PC-9 (cell line): ENCODE measurements at regions not wholly inside any gene's neighbourhood (a gene's known extent, or its start where the extent isn't known, plus 50 kb on each side); places are given as distances from the start of the nearest gene placed in this dataset.
A peak's percentile ranks its signal among the peaks of the same experiment; 100 is the strongest.

ENCODE experiments used
- BruUV-seq: library from RNA; stranded (reverse); fragments of 400-500 nt; replicated peaks from 2 replicates; lab custom pipeline; 2021; lab: Mats Ljungman, UMichigan
- CTCF ChIA-PET: fragments of 300-600 bp; sonication (Branson Sonifier 250); formaldehyde crosslinking; loops from one replicate; lab custom pipeline; 2022; ENCODE audit warnings: antibody characterized with exemption; lab: Charles Lee
- POLR2A ChIA-PET: fragments of 300-600 bp; sonication (Branson Sonifier 250); formaldehyde crosslinking; loops from one replicate; lab custom pipeline; 2022; ENCODE audit warnings: antibody characterized with exemption; ENCODE audit not compliant: unreplicated experiment; lab: Charles Lee
- DNase-seq, 2 experiments: peaks; one replicate each; pipeline versions ENCODE4 v3.0.0 to v3.0.0-alpha.2; 2015 to 2022; ENCODE audit warnings: mixed read lengths in 1 of 2
- H2AFZ ChIP-seq: fragments of 200-600 bp; sonication (generic); 2 replicates; pipeline ENCODE4 v1.8.1; 2017; ENCODE audit warnings: antibody characterized with exemption
- H3F3A ChIP-seq: fragments of 200-600 bp; sonication (generic); 2 replicates; pipeline ENCODE4 v1.8.1; 2017; ENCODE audit warnings: antibody characterized with exemption, mild to moderate bottlenecking, low read depth; ENCODE audit not compliant: insufficient read depth
- H3K27ac ChIP-seq: fragments of 200-600 bp; sonication (generic); 2 replicates; pipeline ENCODE4 v1.6.1; 2016; ENCODE audit warnings: mixed run types
- H3K27me3 ChIP-seq: fragments of 200-600 bp; sonication (generic); 2 replicates; pipeline ENCODE4 v1.6.1; 2016; ENCODE audit warnings: low read depth, mixed run types; ENCODE audit not compliant: insufficient read depth
- H3K36me3 ChIP-seq: fragments of 200-600 bp; sonication (generic); 2 replicates; pipeline ENCODE4 v1.6.1; 2016; ENCODE audit warnings: low read depth, mixed run types
- H3K4me1 ChIP-seq: fragments of 200-600 bp; sonication (generic); replicated peaks from 2 replicates; pipeline ENCODE4 v1.6.1; 2016; ENCODE audit warnings: mixed run types; ENCODE audit not compliant: insufficient read depth
- H3K4me2 ChIP-seq: fragments of 200-600 bp; sonication (generic); 2 replicates; pipeline ENCODE4 v1.6.1; 2017; ENCODE audit warnings: mixed run types
- H3K4me3 ChIP-seq: fragments of 200-600 bp; sonication (generic); 2 replicates; pipeline ENCODE4 v1.6.1; 2016; ENCODE audit warnings: mixed run types
- H3K79me2 ChIP-seq: fragments of 200-600 bp; sonication (generic); 2 replicates; pipeline ENCODE4 v1.6.1; 2017; ENCODE audit warnings: low read depth, mixed run types
- H3K9me2 ChIP-seq: fragments of 200-600 bp; sonication (generic); 2 replicates; pipeline ENCODE4 v1.8.1; 2017; ENCODE audit warnings: mild to moderate bottlenecking; ENCODE audit not compliant: insufficient read depth
- H3K9me3 ChIP-seq: fragments of 200-600 bp; sonication (generic); 2 replicates; pipeline ENCODE4 v1.8.1; 2016; ENCODE audit warnings: low read depth; ENCODE audit not compliant: insufficient read depth
- H4K20me1 ChIP-seq: fragments of 200-600 bp; sonication (generic); 2 replicates; pipeline ENCODE4 v1.8.1; 2017; ENCODE audit not compliant: insufficient read depth
- CTCF ChIP-seq: fragments of 200-600 bp; sonication (generic); conservative IDR thresholded peaks from 2 replicates; pipeline ENCODE4 v1.6.1; 2017; ENCODE audit warnings: mixed run types, antibody characterized with exemption, mild to moderate bottlenecking, moderate library complexity
- EZH2 ChIP-seq: fragments of 200-600 bp; sonication (generic); IDR thresholded peaks from 2 replicates; pipeline ENCODE4 v1.8.0; 2017; ENCODE audit warnings: antibody characterized with exemption, low read depth
- intact Hi-C: fragments of 100-400 bp; cut with micrococcal nuclease; formaldehyde crosslinking; loops from one replicate; pipeline ENCODE4 v1.10.0; 2022; ENCODE audit not compliant: unreplicated experiment

DNA sequence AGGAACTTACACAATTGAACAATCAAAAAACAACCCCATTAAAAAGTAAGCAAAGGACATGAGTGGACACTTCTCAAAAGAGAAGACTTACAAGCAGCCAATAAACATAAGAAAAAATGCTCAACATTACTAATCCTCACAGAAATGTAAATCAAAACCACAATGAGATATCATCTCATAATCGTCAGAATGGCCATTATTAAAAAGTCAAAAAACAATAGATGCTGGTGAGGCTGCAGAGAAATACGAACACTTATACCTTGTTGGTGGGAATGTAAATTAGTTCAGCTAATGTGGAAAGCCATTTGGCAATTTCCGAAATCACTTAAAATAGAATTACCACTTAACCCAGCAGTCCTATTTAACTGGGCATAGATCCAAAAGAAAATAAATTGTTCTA, 301.9 kb upstream of the KCNJ16 start:
- no TSS peak for BruUV-seq
- no peak for DNase-seq
- Histone ChIP-seq H3K9me3 (no peaks in the 10 kb centered on the region), H3K4me1 (peaks cover 25% of the 10 kb centered on the region), H3F3A (peaks cover 15% of the 10 kb centered on the region), H2AFZ (no peak overlapping the region), H3K27ac (no peak overlapping the region), H4K20me1 (no peaks in the 10 kb centered on the region), H3K36me3 (no peaks in the 10 kb centered on the region), H3K4me3 (no peak overlapping the region), H3K27me3 (no peaks in the 10 kb centered on the region), H3K79me2 (no peaks in the 10 kb centered on the region), H3K4me2 (no peak overlapping the region), H3K9me2 (no peaks in the 10 kb centered on the region)
- TF ChIP-seq EZH2 (no peak), CTCF (no peak)
- intact Hi-C loops, result loop anchor here (1.0 kb wide), 1 partner anchor 11 kb away; no protein-coding TSS in a partner anchor
- ChIA-PET CTCF (no interaction called here), POLR2A (no interaction called here)

DNA sequence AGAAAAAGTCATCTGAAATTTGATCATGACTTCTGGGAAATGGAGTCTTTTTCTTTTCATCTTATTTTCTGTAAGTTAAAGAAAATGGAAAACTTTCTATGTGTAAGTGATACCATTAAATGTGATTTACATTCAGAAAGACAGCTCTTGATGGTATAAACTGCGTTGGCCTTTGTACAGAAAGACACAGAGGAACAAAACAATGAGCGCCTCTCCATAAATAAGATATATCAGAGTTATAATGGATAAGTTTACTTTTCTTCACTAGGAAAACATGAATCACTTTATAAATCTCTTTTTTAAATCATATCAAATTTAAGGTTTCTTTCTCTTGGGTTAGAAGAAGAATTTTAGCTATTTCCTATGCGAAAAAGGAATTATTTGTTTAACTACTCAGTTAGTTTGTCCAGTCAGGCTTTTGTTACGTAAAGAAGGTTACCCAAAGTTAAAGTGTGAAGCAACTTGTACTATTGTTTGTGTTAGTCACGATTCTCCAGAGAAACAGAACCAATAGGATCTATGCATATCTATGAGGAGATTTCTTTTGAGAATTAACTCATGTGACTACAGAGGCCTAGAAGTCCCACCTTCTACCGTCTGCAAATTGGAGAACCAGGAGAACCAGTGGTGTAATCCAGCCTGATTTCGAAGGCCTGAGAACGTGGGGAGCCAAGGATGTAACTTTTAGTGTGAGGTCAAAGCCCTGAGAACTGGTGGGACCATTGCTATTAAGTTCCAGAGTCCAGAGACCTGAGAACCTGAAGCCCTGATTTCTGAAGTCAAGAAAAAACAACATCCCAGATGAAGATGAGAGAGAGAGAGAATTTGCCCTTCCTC, 295.4 kb upstream of the KCNJ16 start:
- TF ChIP-seq CTCF, result no peak
- no peak for TF ChIP-seq EZH2
- H3K27ac ChIP-seq, result peak overlapping the region; percentile 54
- ChIA-PET CTCF (no interaction called here), POLR2A (no interaction called here)
- H3K4me2 ChIP-seq, result no peak overlapping the region
- no peak overlapping the region for H3K4me3 ChIP-seq
- H4K20me1 ChIP-seq, result no peaks in the 10 kb centered on the region
- peak overlapping the region; percentile 65; the same call in 1 of the 2 replicates for H2AFZ ChIP-seq
- H3K36me3 ChIP-seq, result no peaks in the 10 kb centered on the region
- DNase-seq, result peak in 1 of 2 experiments; percentile 82
- H3K9me2 ChIP-seq, result peaks cover 3% of the 10 kb centered on the region; the same call in 1 of the 2 replicates
- no peaks in the 10 kb centered on the region for H3K79me2 ChIP-seq
- no peaks in the 10 kb centered on the region for H3K27me3 ChIP-seq
- H3F3A ChIP-seq, result peaks cover 24% of the 10 kb centered on the region
- intact Hi-C loops, result no loop called here
- H3K4me1 ChIP-seq, result peaks cover 36% of the 10 kb centered on the region
- H3K9me3 ChIP-seq, result peaks cover 27% of the 10 kb centered on the region
- BruUV-seq, result no TSS peak

GRCh38 chr17:69783865-69784264, 291.2 kb upstream of the KCNJ16 start:
- H3K4me1 ChIP-seq, result peaks cover 11% of the 10 kb centered on the region; the same call in 1 of the 2 replicates
- no TSS peak for BruUV-seq
- intact Hi-C loops, result no loop called here
- H2AFZ ChIP-seq, result no peak overlapping the region
- ChIA-PET POLR2A (no interaction called here), CTCF (no interaction called here)
- no peak overlapping the region for H3K27ac ChIP-seq
- DNase-seq, result no peak
- TF ChIP-seq CTCF (no peak), EZH2 (no peak)
- H3K36me3 ChIP-seq, result no peaks in the 10 kb centered on the region
- peaks cover 9% of the 10 kb centered on the region for H3F3A ChIP-seq
- H3K4me3 ChIP-seq, result no peak overlapping the region
- H3K9me2 ChIP-seq, result peaks cover 3% of the 10 kb centered on the region; the same call in 1 of the 2 replicates
- no peaks in the 10 kb centered on the region for H3K27me3 ChIP-seq
- H3K4me2 ChIP-seq, result no peak overlapping the region
- H3K79me2 ChIP-seq, result no peaks in the 10 kb centered on the region
- H4K20me1 ChIP-seq, result no peaks in the 10 kb centered on the region
- peaks cover 23% of the 10 kb centered on the region for H3K9me3 ChIP-seq
